Ecto neural progenitor cell (in vitro differentiated cells): ENCODE measurements at regions not wholly inside any gene's neighbourhood (a gene's known extent, or its start where the extent isn't known, plus 50 kb on each side); places are given as distances from the start of the nearest gene placed in this dataset.
"Not testable (repeated sequence)": the region's sequence is repeated elsewhere in the genome, so short reads cannot be mapped to it uniquely, and the experiment has no call there.

ENCODE experiments used
- DNase-seq: peaks from one replicate; pipeline ENCODE4 v3.0.0-alpha.2; 2018; ENCODE audit warnings: low spot score

- not testable (repeated sequence) for DNase-seq
Observed at GRCh38 chr3:75445234-75445633, 218.9 kb upstream of the FRG2C start.

- not testable (repeated sequence) for DNase-seq
Observed at GRCh38 chr3:75446948-75447347, 217.2 kb upstream of the FRG2C start.

DNA sequence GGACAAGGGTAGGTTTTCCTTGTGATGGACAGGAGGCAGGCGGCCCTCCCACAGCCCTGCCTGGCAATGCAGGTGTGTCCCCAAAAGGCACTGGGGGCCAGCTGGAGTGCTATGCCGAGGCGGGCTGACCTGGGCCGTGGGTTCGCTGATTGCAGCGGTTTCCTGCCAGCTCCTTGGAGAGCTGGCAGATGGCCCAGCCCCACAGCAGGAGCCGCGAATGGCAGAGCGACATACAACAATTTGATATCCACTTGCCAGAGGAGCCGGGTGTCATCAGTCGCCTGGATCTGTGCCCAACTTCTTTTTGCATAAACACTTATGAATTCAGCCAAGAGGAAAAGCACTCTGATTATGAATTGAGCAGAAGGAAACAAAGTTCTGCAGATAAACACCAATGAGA, 210.8 kb upstream of the FRG2C start:
- DNase-seq = not testable (repeated sequence)

- not testable (repeated sequence) for DNase-seq
Observed at GRCh38 chr3:75453839-75454238, 210.3 kb upstream of the FRG2C start.

DNA sequence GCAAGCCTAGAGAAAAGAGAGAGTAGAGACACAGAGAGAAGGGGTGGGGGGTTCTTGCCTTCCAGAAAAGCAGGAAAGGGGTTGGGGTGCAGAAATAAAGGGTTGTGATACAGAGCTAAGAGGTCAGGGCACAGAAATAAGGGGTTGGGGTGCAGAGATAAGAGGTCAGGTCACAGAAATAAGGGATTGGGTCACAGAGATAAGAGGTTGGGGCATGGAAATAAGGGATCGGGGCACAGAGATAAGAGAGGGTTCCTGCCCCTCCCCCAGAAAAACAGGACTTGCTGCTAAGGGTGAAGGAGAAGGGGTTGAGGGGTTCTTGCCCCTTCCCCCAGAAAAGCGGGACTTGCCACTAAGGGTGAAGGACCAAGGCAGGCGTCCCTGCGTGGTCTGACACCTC, 189.6 kb upstream of the FRG2C start:
- DNase-seq = not testable (repeated sequence)

DNA sequence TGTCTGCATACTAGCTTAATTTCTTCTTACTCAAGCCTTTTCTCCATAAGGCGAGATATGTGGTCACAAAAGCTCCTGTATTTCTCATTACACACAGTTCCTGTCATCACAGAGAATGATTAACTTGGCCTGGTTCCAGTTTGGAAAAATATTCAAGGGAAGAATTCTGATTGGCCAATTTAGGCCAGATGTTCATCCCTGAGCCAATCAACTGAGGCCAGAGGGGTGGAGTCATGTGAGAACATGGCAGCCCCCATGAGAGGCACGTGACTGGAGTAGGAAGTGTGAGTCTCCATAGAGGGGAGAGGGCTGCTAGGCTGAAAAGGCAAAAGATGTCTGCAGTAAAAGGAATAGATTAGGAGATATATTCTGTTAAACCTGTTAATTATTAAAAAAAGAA, 167.5 kb upstream of the FRG2C start:
- DNase-seq = not testable (repeated sequence)

- DNase-seq = not testable (repeated sequence)
Observed at GRCh38 chr3:75500357-75500756, 163.8 kb upstream of the FRG2C start.

GRCh38 chr3:75502171-75502570, 162.0 kb upstream of the FRG2C start:
- DNase-seq = not testable (repeated sequence)

DNA sequence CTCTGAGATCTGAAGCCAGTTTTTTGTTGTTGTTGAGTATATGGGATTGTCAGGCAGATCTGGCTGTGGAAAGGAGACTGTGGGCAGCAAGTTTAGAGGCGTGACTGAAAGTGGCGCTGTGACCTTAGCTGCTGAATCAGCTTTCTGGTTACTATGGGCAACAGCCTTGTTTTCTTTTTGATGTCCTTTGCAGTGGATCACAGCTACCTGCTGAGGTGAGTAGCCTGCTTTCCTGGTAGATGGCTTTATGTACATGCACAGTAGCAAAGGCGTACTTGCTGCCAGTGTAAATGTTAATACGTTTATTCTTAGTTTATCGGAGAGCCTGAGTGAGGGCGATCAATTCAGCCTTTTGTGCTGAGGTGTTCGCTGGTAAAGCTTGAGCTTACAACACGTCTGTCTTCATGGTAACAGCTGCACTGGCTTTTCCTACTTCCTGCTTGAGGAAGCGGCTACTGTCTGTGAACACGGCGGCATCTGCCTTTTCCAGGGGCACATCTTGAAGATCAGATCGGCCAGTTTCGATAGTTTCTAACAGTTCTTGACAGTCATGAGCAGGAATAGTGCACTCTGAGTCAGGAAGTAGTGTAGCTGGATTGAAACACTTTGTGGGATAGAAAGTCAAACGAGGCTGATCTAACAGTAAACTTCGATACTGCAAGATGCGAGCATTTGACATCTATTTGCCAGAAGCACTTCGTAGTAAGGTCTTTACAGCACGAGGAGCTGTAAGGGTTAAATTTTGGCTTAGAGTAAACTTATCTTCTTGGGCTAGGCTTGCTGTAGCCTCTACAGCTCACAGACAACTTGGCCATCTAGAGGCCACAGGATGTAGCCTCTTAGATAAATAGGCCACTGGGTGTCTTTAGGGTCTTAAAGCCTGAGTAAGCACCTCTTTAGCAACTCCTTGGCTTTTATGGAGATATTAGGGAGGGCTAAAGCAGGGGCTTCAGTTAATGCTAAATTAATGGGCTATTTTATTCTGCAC, 161.1 kb upstream of the FRG2C start:
- peak; percentile 53 for DNase-seq

GRCh38 chr3:75506603-75507002, 157.5 kb upstream of the FRG2C start:
- DNase-seq = no peak

- not testable (repeated sequence) for DNase-seq
Observed at GRCh38 chr3:75507956-75508355, 156.2 kb upstream of the FRG2C start.

DNA sequence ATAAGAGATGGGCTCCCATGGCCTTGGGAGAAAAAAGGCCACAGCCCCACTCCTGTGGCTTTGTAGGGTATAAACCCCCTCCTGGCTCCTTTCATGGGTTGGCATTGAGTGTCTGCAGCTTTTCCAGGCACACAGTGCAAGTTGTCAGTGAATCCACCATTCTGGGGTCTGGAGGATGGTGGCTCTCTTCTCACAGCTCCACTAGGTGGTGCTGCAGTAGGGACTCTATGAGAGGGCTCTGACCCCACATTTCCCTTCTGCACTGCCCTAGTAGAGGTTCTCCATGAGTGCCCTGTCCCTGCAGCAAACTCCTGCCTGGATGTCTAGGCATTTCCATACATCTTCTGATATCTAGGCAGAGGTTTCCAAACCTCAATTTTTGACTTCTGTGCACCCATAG, 136.5 kb upstream of the FRG2C start:
- not testable (repeated sequence) for DNase-seq

DNA sequence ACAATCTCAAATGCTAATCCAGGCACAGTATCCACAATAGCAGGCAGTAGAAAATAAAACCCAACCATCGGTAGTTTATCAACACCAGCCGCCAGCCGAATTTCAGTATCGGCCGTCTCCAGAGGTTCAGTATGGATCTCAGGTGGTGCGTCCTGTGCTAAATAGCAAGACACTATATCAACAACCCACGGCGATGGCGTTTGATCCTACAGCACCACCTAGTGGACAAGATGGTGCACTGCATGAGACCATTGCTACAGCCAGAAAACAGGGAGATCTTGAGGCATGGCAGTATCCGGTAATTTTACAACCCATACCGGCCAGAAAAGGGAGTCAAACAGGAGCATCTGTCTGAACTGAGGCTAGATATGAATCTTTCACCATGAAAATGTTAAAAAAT, 112.0 kb upstream of the FRG2C start:
- peak; percentile 54 for DNase-seq

GRCh38 chr3:75564427-75564826, 99.7 kb upstream of the FRG2C start:
- not testable (repeated sequence) for DNase-seq

DNA sequence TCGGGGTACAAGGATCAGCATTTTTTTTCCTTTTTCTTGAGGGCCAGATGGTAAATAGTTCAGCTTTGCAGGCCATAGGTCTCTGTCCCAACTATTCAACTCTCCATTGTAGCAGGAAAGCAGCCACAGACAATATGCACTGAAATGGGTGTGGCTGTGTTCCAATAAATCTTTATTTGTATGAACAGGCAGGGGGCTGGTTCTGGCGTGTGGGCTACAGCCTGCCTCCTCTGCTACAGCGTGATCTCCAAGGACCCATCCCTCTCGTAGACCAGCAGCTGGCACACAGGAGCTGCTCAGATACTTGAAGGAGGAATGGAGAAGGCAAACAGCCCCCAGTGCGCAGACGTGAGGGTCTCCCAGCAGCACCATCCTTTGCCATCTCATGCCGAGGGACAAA, 91.8 kb upstream of the FRG2C start:
- not testable (repeated sequence) for DNase-seq

DNA sequence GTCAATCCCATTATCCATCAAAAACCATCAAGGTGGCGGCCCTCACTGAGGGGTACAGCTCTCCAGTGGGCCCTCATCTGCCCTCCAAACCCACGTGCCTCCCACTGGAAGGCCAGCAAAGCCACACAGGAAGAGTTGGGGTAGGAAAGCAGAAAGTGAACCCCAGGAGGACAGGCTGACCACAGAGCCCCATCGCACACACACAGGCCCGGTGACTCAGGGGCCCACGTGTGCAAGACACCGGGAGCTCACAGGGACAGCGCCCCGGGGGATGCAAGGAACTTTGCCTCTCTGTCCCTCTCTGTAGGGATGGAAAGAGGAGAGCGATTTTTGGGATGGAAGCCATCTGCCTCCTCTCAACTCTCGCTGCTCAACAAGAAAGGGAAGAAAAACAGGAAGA, 85.0 kb upstream of the FRG2C start:
- DNase-seq = not testable (repeated sequence)

GRCh38 chr3:75579536-75579935, 84.6 kb upstream of the FRG2C start:
- peak; percentile 47 for DNase-seq

- DNase-seq = peak; percentile 71
Observed at GRCh38 chr3:75579981-75580782, 83.9 kb upstream of the FRG2C start.

- not testable (repeated sequence) for DNase-seq
Observed at GRCh38 chr3:75582536-75582935, 81.6 kb upstream of the FRG2C start.

GRCh38 chr3:75583116-75583515, 81.0 kb upstream of the FRG2C start:
- not testable (repeated sequence) for DNase-seq

DNA sequence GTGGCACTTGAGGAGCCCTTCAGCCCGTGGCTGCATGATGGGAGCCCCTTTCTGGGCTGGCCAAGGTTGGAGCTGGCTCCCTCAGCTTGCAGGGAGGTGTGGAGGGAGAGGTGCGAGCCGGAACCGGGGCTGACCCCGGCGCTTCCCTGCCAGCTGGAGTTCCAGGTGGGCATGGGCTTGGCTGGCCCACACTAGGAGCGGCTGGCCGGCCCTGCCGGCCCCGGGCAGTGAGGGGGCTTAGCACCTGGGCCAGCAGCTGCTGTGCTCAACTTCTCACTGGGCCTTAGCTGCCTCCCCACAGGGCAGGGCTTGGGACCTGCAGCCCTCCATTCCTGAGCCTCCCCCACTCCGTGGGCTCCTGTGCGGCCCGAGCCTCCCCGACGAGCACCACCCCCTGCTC, 76.4 kb upstream of the FRG2C start:
- not testable (repeated sequence) for DNase-seq

GRCh38 chr3:75590382-75590781, 73.7 kb upstream of the FRG2C start:
- DNase-seq = not testable (repeated sequence)
